HEK293T (cell line): ENCODE measurements at regions not wholly inside any gene's neighbourhood (a gene's known extent, or its start where the extent isn't known, plus 50 kb on each side); places are given as distances from the start of the nearest gene placed in this dataset.

Experiments used
- CTCF ChIA-PET: fragments of 350-600 bp; formaldehyde crosslinking; extraction: SDS; loops from one replicate; lab custom pipeline; 2021; ENCODE audit warnings: antibody characterized with exemption, inconsistent platforms; lab: Yijun Ruan, JAX
- POLR2A ChIA-PET: fragments of 350-600 bp; formaldehyde crosslinking; extraction: SDS; loops from one replicate; lab custom pipeline; 2020; ENCODE audit warnings: antibody characterized with exemption, inconsistent platforms; lab: Yijun Ruan, JAX
- DNase-seq: peaks from one replicate; pipeline ENCODE4 v3.0.0; 2012; ENCODE audit warnings: mixed read lengths; ENCODE audit errors: extremely low spot score
- ARNT ChIP-seq: fragments of 450-650 bp; IDR thresholded peaks from 2 replicates; pipeline ENCODE4 v1.6.1; 2017; ENCODE audit warnings: mild to moderate bottlenecking
- BHLHE40 ChIP-seq: fragments of 450-650 bp; IDR thresholded peaks from 2 replicates; pipeline ENCODE4 v1.6.1; 2016; ENCODE audit warnings: mild to moderate bottlenecking, moderate library complexity, borderline replicate concordance
- CTBP1 ChIP-seq: fragments of 450-650 bp; IDR thresholded peaks from 2 replicates; pipeline ENCODE4 v1.6.1; 2016; ENCODE audit warnings: borderline replicate concordance
- ELF4 ChIP-seq: fragments of 450-650 bp; IDR thresholded peaks from 2 replicates; pipeline ENCODE4 v1.6.1; 2017; ENCODE audit warnings: antibody characterized with exemption
- FOXA1 ChIP-seq: fragments of 450-650 bp; IDR thresholded peaks from 2 replicates; pipeline ENCODE4 v1.6.1; 2016; ENCODE audit warnings: mild to moderate bottlenecking
- FOXK2 ChIP-seq: fragments of 450-650 bp; IDR thresholded peaks from 2 replicates; pipeline ENCODE4 v1.6.1; 2016; ENCODE audit warnings: mild to moderate bottlenecking
- FOXM1 ChIP-seq: fragments of 450-650 bp; IDR thresholded peaks from 2 replicates; pipeline ENCODE4 v1.6.1; 2017; ENCODE audit warnings: mild to moderate bottlenecking, borderline replicate concordance
- HDGF ChIP-seq: fragments of 450-650 bp; IDR thresholded peaks from 2 replicates; pipeline ENCODE4 v1.6.1; 2017; ENCODE audit warnings: antibody characterized with exemption, borderline replicate concordance
- L3MBTL2 ChIP-seq: fragments of 450-650 bp; conservative IDR thresholded peaks from 2 replicates; pipeline ENCODE4 v1.6.1; 2016; ENCODE audit warnings: mild to moderate bottlenecking
- LEF1 ChIP-seq: fragments of 450-650 bp; IDR thresholded peaks from 2 replicates; pipeline ENCODE4 v1.6.1; 2017; ENCODE audit warnings: mild to moderate bottlenecking, borderline replicate concordance
- NFRKB ChIP-seq: fragments of 450-650 bp; IDR thresholded peaks from 2 replicates; pipeline ENCODE4 v1.6.1; 2016; ENCODE audit warnings: mild to moderate bottlenecking, moderate library complexity
- PKNOX1 ChIP-seq: fragments of 450-650 bp; IDR thresholded peaks from 2 replicates; pipeline ENCODE4 v1.6.1; 2016
- SP1 ChIP-seq: fragments of 450-650 bp; IDR thresholded peaks from 2 replicates; pipeline ENCODE4 v1.6.1; 2017
- SUZ12 ChIP-seq: fragments of 450-650 bp; IDR thresholded peaks from 2 replicates; pipeline ENCODE4 v1.6.1; 2016; ENCODE audit warnings: mild to moderate bottlenecking
- TARDBP ChIP-seq: fragments of 450-650 bp; IDR thresholded peaks from 2 replicates; pipeline ENCODE4 v1.6.1; 2016
- ZNF384 ChIP-seq: fragments of 450-650 bp; IDR thresholded peaks from 2 replicates; pipeline ENCODE4 v1.6.1; 2016

GRCh38 chr12:14284184-14284722 is 81.2 kb upstream of the ATF7IP start:
- DNase-seq = no peak
- POLR2A ChIA-PET = interaction anchor here (1.2 kb wide), 1 partner anchor 487 kb away, joined by 3 read pairs; a partner anchor contains a TSS

GRCh38 chr12:14289601-14290000 is 75.9 kb upstream of the ATF7IP start:
- DNase-seq = no peak
- TF ChIP-seq ZNF384 (no peak), ELF4 (no peak), HDGF (no peak), SP1 (no peak), TARDBP (no peak), FOXM1 (no peak), FOXK2 (no peak), SUZ12 (no peak), BHLHE40 (no peak), L3MBTL2 (no peak), ARNT (no peak), FOXA1 (no peak), PKNOX1 (no peak), CTBP1 (no peak), LEF1 (no peak)
- ChIA-PET CTCF (no interaction called here), POLR2A (no interaction called here)

More at GRCh38 chr12:14284184-14284722, 81.2 kb upstream of the ATF7IP start:
- CTCF ChIA-PET = no interaction called here
- TF ChIP-seq TARDBP (no peak), PKNOX1 (no peak), SUZ12 (no peak)

GRCh38 chr12:14290951-14291350 is 74.5 kb upstream of the ATF7IP start:
- POLR2A ChIA-PET = no interaction called here
- DNase-seq = no peak
- CTCF ChIA-PET = no interaction called here
- TF ChIP-seq BHLHE40 (no peak), SP1 (no peak), SUZ12 (no peak), PKNOX1 (no peak), NFRKB (no peak), FOXA1 (no peak), CTBP1 (no peak), ZNF384 (no peak), TARDBP (no peak), ARNT (no peak), LEF1 (no peak), HDGF (no peak)

GRCh38 chr12:14303661-14304155 is 61.8 kb upstream of the ATF7IP start:
- POLR2A ChIA-PET = no interaction called here
- CTCF ChIA-PET = no interaction called here
- DNase-seq = no peak
- TF ChIP-seq SUZ12 (no peak), ARNT (no peak), CTBP1 (no peak), FOXK2 (no peak), ELF4 (no peak), PKNOX1 (no peak), FOXA1 (no peak), LEF1 (no peak)

- POLR2A ChIA-PET = no interaction called here
- DNase-seq = no peak
- CTCF ChIA-PET = no interaction called here
- no peak for TF ChIP-seq L3MBTL2
- TF ChIP-seq TARDBP = no peak
- no peak for TF ChIP-seq ELF4
- TF ChIP-seq ARNT = no peak
- no peak for TF ChIP-seq HDGF
- TF ChIP-seq BHLHE40 = no peak
- TF ChIP-seq SUZ12 = no peak
- TF ChIP-seq CTBP1 = no peak
- no peak for TF ChIP-seq FOXA1
- TF ChIP-seq FOXM1 = no peak
- TF ChIP-seq ZNF384 = no peak
Measured at GRCh38 chr12:14307004-14307403, 58.5 kb upstream of the ATF7IP start.

GRCh38 chr12:14308516-14308915 is 57.0 kb upstream of the ATF7IP start:
- no peak for DNase-seq
- ChIA-PET CTCF (no interaction called here), POLR2A (no interaction called here)

More at GRCh38 chr12:14308516-14308915, 57.0 kb upstream of the ATF7IP start:
- TF ChIP-seq HDGF = no peak
- no peak for TF ChIP-seq FOXK2
- no peak for TF ChIP-seq ARNT
- no peak for TF ChIP-seq SP1
- TF ChIP-seq BHLHE40 = no peak
- TF ChIP-seq FOXA1 = no peak
- TF ChIP-seq PKNOX1 = no peak
- TF ChIP-seq LEF1 = no peak
- TF ChIP-seq FOXM1 = no peak
- TF ChIP-seq TARDBP = no peak
- no peak for TF ChIP-seq L3MBTL2
- no peak for TF ChIP-seq ZNF384
- TF ChIP-seq SUZ12 = no peak
- TF ChIP-seq CTBP1 = no peak
- no peak for TF ChIP-seq ELF4
- TF ChIP-seq NFRKB = no peak
